ENCODE measurements at regions not wholly inside any gene's neighbourhood (a gene's known extent, or its start where the extent isn't known, plus 50 kb on each side); places are given as distances from the start of the nearest gene placed in this dataset.

GRCh38 chr1:81679942-81680341 is 120.8 kb upstream of the ADGRL2 start:
- Mint-ChIP-seq H3K27ac (no peak overlapping the region), H3K27me3 (no peaks in the 10 kb centered on the region), H3K9me3 (no peaks in the 10 kb centered on the region), H3K4me1 (peaks cover 0 to 4% (median 0%) of the 10 kb centered on the region in 3 donors), H3K4me3 (no peak overlapping the region), H3K36me3 (no peaks in the 10 kb centered on the region)

- Mint-ChIP-seq H3K36me3 (no peaks in the 10 kb centered on the region), H3K4me1 (peaks cover 0 to 4% (median 0%) of the 10 kb centered on the region in 3 donors), H3K27me3 (no peaks in the 10 kb centered on the region), H3K9me3 (no peaks in the 10 kb centered on the region), H3K27ac (no peak overlapping the region), H3K4me3 (no peak overlapping the region)
Measured at GRCh38 chr1:81678779-81679178, 122.0 kb upstream of the ADGRL2 start.

- Mint-ChIP-seq H3K36me3 (no peaks in the 10 kb centered on the region), H3K27me3 (no peaks in the 10 kb centered on the region), H3K27ac (no peak overlapping the region), H3K9me3 (no peaks in the 10 kb centered on the region), H3K4me3 (no peak overlapping the region), H3K4me1 (no peaks in the 10 kb centered on the region)
Measured at GRCh38 chr1:81672766-81673165, 128.0 kb upstream of the ADGRL2 start.

- Mint-ChIP-seq H3K36me3 (no peaks in the 10 kb centered on the region), H3K27me3 (no peaks in the 10 kb centered on the region)
Measured at GRCh38 chr1:81671038-81671437, 129.7 kb upstream of the ADGRL2 start.

GRCh38 chr1:81670286-81670685 is 130.4 kb upstream of the ADGRL2 start:
- H3K9me3 Mint-ChIP-seq, result no peaks in the 10 kb centered on the region
- H3K27ac Mint-ChIP-seq, result no peak overlapping the region
- H3K27me3 Mint-ChIP-seq, result no peaks in the 10 kb centered on the region
- H3K36me3 Mint-ChIP-seq, result no peaks in the 10 kb centered on the region
- no peaks in the 10 kb centered on the region for H3K4me1 Mint-ChIP-seq
- no peak overlapping the region for H3K4me3 Mint-ChIP-seq

More at GRCh38 chr1:81671038-81671437, 129.7 kb upstream of the ADGRL2 start:
- Mint-ChIP-seq H3K9me3 (no peaks in the 10 kb centered on the region), H3K4me1 (no peaks in the 10 kb centered on the region), H3K27ac (no peak overlapping the region), H3K4me3 (no peak overlapping the region)

GRCh38 chr1:81666586-81666985 is 134.1 kb upstream of the ADGRL2 start:
- Mint-ChIP-seq H3K4me1 (no peaks in the 10 kb centered on the region), H3K4me3 (no peak overlapping the region), H3K9me3 (no peaks in the 10 kb centered on the region), H3K36me3 (no peaks in the 10 kb centered on the region), H3K27ac (no peak overlapping the region), H3K27me3 (peaks cover 3% of the 10 kb centered on the region)

- no peak overlapping the region for H3K4me3 Mint-ChIP-seq
Measured at GRCh38 chr1:81664341-81664740, 136.4 kb upstream of the ADGRL2 start.

GRCh38 chr1:81662913-81663526 is 137.7 kb upstream of the ADGRL2 start:
- peaks cover 0 to 2% (median 0%) of the 10 kb centered on the region in 3 donors for H3K9me3 Mint-ChIP-seq

More at GRCh38 chr1:81664341-81664740, 136.4 kb upstream of the ADGRL2 start:
- H3K27ac Mint-ChIP-seq, result no peak overlapping the region
- no peaks in the 10 kb centered on the region for H3K9me3 Mint-ChIP-seq
- H3K36me3 Mint-ChIP-seq, result no peaks in the 10 kb centered on the region
- no peaks in the 10 kb centered on the region for H3K4me1 Mint-ChIP-seq
- peaks cover 5% of the 10 kb centered on the region for H3K27me3 Mint-ChIP-seq

GRCh38 chr1:81660286-81660685 is 140.4 kb upstream of the ADGRL2 start:
- Mint-ChIP-seq H3K4me1 (no peaks in the 10 kb centered on the region), H3K27me3 (peaks cover 5% of the 10 kb centered on the region), H3K36me3 (no peaks in the 10 kb centered on the region), H3K9me3 (peaks cover 2 to 5% (median 2%) of the 10 kb centered on the region in 3 donors), H3K27ac (no peak overlapping the region), H3K4me3 (no peak overlapping the region)

More at GRCh38 chr1:81662913-81663526, 137.7 kb upstream of the ADGRL2 start:
- no peaks in the 10 kb centered on the region for H3K36me3 Mint-ChIP-seq
- H3K27me3 Mint-ChIP-seq, result peaks cover 5% of the 10 kb centered on the region
- H3K4me1 Mint-ChIP-seq, result no peaks in the 10 kb centered on the region
- H3K4me3 Mint-ChIP-seq, result no peak overlapping the region
- no peak overlapping the region for H3K27ac Mint-ChIP-seq

GRCh38 chr1:81654657-81655056 is 146.1 kb upstream of the ADGRL2 start:
- Mint-ChIP-seq H3K4me3 (no peak overlapping the region), H3K27me3 (no peaks in the 10 kb centered on the region)

GRCh38 chr1:81654147-81654546 is 146.6 kb upstream of the ADGRL2 start:
- Mint-ChIP-seq H3K27me3 (no peaks in the 10 kb centered on the region), H3K4me3 (no peak overlapping the region), H3K27ac (no peak overlapping the region), H3K36me3 (no peaks in the 10 kb centered on the region), H3K4me1 (peaks cover 0 to 2% (median 0%) of the 10 kb centered on the region in 3 donors), H3K9me3 (peaks cover 2 to 5% (median 5%) of the 10 kb centered on the region in 3 donors)

More at GRCh38 chr1:81654657-81655056, 146.1 kb upstream of the ADGRL2 start:
- Mint-ChIP-seq H3K36me3 (no peaks in the 10 kb centered on the region), H3K27ac (no peak overlapping the region), H3K4me1 (peaks cover 0 to 2% (median 0%) of the 10 kb centered on the region in 3 donors), H3K9me3 (peaks cover 2 to 5% (median 5%) of the 10 kb centered on the region in 3 donors)

GRCh38 chr1:81650776-81651175 is 150.0 kb upstream of the ADGRL2 start:
- Mint-ChIP-seq H3K4me1 (peaks cover 0 to 2% (median 0%) of the 10 kb centered on the region in 3 donors), H3K4me3 (no peak overlapping the region)

GRCh38 chr1:81635816-81636215 is 164.9 kb upstream of the ADGRL2 start:
- Mint-ChIP-seq H3K27me3 (no peaks in the 10 kb centered on the region), H3K36me3 (no peaks in the 10 kb centered on the region), H3K4me3 (no peak overlapping the region), H3K9me3 (peaks cover 0 to 2% (median 1%) of the 10 kb centered on the region in 3 donors), H3K27ac (no peak overlapping the region), H3K4me1 (no peaks in the 10 kb centered on the region)

More at GRCh38 chr1:81650776-81651175, 150.0 kb upstream of the ADGRL2 start:
- H3K27me3 Mint-ChIP-seq, result no peaks in the 10 kb centered on the region
- no peak overlapping the region for H3K27ac Mint-ChIP-seq
- peaks cover 2 to 5% (median 3%) of the 10 kb centered on the region in 3 donors for H3K9me3 Mint-ChIP-seq
- H3K36me3 Mint-ChIP-seq, result no peaks in the 10 kb centered on the region

GRCh38 chr1:81634294-81634693 is 166.4 kb upstream of the ADGRL2 start:
- Mint-ChIP-seq H3K4me3 (no peak overlapping the region), H3K36me3 (no peaks in the 10 kb centered on the region), H3K4me1 (no peaks in the 10 kb centered on the region), H3K9me3 (peaks cover 0 to 2% (median 1%) of the 10 kb centered on the region in 3 donors), H3K27ac (no peak overlapping the region), H3K27me3 (no peaks in the 10 kb centered on the region)

GRCh38 chr1:81619156-81619555 is 181.6 kb upstream of the ADGRL2 start:
- peaks cover 3% of the 10 kb centered on the region for H3K27me3 Mint-ChIP-seq
- H3K9me3 Mint-ChIP-seq, result peaks cover 2 to 7% (median 5%) of the 10 kb centered on the region in 3 donors
- no peaks in the 10 kb centered on the region for H3K4me1 Mint-ChIP-seq
- no peak overlapping the region for H3K4me3 Mint-ChIP-seq
- H3K27ac Mint-ChIP-seq, result no peak overlapping the region
- no peaks in the 10 kb centered on the region for H3K36me3 Mint-ChIP-seq

GRCh38 chr1:81618376-81618775 is 182.4 kb upstream of the ADGRL2 start:
- H3K4me3 Mint-ChIP-seq, result no peak overlapping the region

More at GRCh38 chr1:81618376-81618775, 182.4 kb upstream of the ADGRL2 start:
- peaks cover 2 to 10% (median 5%) of the 10 kb centered on the region in 3 donors for H3K9me3 Mint-ChIP-seq
- H3K36me3 Mint-ChIP-seq, result no peaks in the 10 kb centered on the region
- H3K27me3 Mint-ChIP-seq, result peaks cover 3% of the 10 kb centered on the region
- no peak overlapping the region for H3K27ac Mint-ChIP-seq
- H3K4me1 Mint-ChIP-seq, result no peaks in the 10 kb centered on the region
